Coronary artery (tissue), 2 donors: ENCODE measurements at regions not wholly inside any gene's neighbourhood (a gene's known extent, or its start where the extent isn't known, plus 50 kb on each side); places are given as distances from the start of the nearest gene placed in this dataset.

ENCODE experiments used
- DNase-seq: peaks from one replicate; pipeline ENCODE4 v3.0.0-alpha.2; 2017; ENCODE audit warnings: low spot score
- H3K27ac ChIP-seq, 2 donors: fragments of 200-600 bp; sonication (generic); one replicate each; pipeline ENCODE4 v1.5.1; 2016 to 2019
- H3K4me3 ChIP-seq: fragments of 200-600 bp; sonication (generic); 2 replicates; pipeline ENCODE4 v1.5.1; 2016; ENCODE audit warnings: mild to moderate bottlenecking, moderate library complexity
- TF ChIP-seq, protein P1 (sequence below): fragments of 200-600 bp; sonication (generic); IDR thresholded peaks from one replicate; pipeline ENCODE4 v1.5.1; 2019; ENCODE audit warnings: antibody characterized with exemption

DNA sequence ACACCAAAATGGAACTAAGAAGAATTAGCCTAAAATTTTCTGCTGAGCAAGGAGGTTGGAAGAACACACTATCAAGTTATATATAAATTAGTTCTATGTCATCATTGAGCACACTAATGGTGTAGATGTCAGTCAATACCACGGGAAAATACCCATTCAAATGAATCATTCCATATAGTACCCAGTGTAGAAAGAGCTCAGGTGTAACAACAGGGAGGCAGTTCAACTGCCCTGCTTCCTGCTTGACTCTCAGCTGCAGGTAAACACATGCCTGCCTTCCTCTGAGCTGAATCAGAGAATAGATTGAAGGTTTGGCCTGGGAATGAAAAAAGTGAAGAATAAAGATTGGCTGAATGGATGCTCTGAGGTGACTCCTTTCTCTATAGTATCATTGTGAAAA is 1088.0 kb downstream of the AGBL1 start:
- Histone ChIP-seq H3K27ac (no peak overlapping the region), H3K4me3 (no peak overlapping the region)
- DNase-seq, result no peak
- TF ChIP-seq, protein P1, sequence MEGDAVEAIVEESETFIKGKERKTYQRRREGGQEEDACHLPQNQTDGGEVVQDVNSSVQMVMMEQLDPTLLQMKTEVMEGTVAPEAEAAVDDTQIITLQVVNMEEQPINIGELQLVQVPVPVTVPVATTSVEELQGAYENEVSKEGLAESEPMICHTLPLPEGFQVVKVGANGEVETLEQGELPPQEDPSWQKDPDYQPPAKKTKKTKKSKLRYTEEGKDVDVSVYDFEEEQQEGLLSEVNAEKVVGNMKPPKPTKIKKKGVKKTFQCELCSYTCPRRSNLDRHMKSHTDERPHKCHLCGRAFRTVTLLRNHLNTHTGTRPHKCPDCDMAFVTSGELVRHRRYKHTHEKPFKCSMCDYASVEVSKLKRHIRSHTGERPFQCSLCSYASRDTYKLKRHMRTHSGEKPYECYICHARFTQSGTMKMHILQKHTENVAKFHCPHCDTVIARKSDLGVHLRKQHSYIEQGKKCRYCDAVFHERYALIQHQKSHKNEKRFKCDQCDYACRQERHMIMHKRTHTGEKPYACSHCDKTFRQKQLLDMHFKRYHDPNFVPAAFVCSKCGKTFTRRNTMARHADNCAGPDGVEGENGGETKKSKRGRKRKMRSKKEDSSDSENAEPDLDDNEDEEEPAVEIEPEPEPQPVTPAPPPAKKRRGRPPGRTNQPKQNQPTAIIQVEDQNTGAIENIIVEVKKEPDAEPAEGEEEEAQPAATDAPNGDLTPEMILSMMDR, result no peak

DNA sequence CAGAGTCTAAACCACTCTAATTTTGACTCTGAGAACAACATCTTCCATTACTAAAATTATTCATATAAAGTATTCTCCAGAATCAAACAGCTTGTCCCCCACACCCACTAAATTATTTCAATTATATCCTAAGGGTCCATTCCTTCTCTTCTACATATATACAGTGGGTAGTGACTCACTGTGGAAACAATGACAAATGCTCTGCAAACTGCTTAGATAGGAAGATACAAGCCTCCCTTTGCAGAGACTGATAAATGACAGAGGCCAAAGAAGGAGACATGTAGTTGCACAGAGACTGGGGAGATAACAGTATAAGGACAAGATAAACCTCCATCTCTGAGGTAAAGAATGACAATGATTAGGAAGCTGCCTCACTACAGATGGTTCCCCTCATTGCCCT is 1087.4 kb downstream of the AGBL1 start:
- Histone ChIP-seq H3K27ac (no peak overlapping the region), H3K4me3 (no peak overlapping the region)
- no peak for DNase-seq
- TF ChIP-seq, protein P1, result no peak

DNA sequence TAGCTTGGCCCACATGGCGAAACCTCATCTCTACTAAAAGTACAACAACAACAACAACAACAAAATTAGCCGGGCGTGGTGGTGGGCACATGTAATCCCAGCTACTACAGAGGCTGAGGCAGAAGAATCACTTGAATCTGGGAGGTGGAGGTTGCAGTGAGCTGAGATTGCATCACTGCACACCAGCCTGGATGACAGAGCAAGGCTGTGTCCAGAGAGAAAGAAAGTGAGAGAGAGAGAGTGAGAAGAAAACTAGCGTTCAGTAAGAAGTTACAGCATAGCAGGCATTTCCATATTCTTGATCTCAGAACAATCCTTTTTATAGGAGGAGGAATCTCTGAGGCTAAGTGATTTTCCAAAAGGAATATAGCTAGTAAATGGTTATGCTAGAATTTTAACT is 1076.1 kb downstream of the AGBL1 start:
- no peak for DNase-seq
- Histone ChIP-seq H3K4me3 (no peak overlapping the region), H3K27ac (no peak overlapping the region)
- TF ChIP-seq, protein P1, result no peak

DNA sequence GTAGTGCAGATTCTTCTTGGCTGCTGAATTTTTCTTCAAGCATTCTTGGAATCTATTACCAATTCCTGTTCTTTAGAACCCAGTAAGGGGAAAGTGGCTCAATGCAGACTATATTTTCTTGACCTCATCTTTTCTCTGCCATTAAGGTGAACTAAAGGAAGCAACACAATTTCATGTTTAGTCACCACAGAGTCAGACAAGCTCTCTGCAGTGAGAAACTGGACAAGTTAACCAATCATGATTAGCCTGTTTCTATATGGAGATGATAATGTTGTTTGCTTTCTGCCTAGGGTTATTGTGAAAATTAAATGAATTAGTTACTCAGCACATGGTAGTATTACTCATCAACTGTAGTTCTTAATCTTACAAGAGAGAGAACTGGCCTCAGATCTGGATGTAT is 1075.1 kb downstream of the AGBL1 start:
- no peak for DNase-seq
- TF ChIP-seq, protein P1, result no peak
- no peak overlapping the region for H3K27ac ChIP-seq
- H3K4me3 ChIP-seq, result no peak overlapping the region

DNA sequence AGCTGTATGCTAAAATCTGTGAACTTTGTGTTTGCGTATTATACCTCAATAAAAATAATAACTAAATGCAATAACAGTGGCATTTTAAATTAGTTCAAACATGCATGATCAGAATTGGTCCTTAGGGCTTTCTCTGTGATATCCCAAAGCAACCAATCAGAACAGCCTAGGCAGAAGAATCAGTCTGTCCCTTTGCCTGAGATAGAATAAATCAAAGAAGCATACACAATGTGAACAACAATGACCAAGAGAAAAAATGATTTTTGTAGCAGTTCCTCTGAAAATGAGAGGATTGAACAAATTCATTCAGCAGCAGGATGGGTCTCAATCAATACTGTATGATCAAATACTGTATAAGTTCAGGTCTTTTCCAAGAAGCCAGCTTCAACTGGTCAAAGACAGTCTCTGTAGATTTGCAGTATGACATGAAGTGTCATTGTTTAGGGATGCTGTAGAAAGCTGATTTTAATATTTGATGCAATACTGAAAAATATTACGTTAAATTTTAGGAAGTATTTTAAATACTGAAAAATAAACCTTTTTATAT is 1071.6 kb downstream of the AGBL1 start:
- no peak for DNase-seq
- TF ChIP-seq, protein P1, result no peak
- H3K4me3 ChIP-seq, result no peak overlapping the region
- no peak overlapping the region for H3K27ac ChIP-seq

DNA sequence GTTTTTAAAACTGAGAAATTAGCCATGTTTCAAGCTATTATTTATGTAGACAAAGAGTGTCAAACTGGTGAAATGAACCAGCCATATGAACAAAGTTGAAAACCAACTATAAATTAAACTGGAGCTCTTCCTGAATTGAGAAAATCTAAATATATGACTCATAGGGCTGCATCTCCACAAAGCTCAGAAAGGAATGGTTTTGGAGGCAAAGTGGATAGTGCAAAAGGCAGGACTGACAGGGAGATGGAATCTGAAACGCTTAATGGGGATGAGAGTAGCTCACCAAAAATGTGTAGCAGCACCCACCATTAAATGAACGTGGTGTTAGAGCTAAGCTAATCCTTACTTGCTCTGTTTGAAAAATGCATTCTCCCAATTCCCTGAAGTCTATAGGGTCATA is 1066.0 kb downstream of the AGBL1 start:
- DNase-seq, result no peak
- H3K4me3 ChIP-seq, result no peak overlapping the region
- no peak overlapping the region for H3K27ac ChIP-seq
- TF ChIP-seq, protein P1, result no peak

DNA sequence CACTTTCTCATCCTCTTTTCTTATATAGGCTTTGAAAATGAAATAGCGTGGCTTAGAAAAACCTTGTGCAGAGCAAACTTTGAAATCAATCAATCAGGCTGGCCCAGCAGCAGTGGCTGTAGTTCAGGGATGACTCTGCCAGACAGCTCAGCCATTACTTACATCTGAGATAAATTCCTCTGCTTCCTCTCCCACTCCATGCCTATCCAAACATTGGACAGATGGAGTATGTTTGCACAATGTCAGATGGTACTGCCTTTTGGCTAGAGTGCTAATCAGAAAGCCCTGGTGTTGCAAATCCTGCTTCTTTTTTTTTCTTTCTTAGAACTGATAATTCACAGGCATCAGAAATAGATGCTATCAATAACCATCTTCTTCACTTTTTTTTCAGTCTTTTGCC is 1065.1 kb downstream of the AGBL1 start:
- no peak overlapping the region for H3K27ac ChIP-seq
- DNase-seq, result no peak
- TF ChIP-seq, protein P1, result no peak
- H3K4me3 ChIP-seq, result no peak overlapping the region
